NCI-H2081 treated with DMSO at 0.1 percent for 48 hours (cell line): ENCODE measurements at regions not wholly inside any gene's neighbourhood (a gene's known extent, or its start where the extent isn't known, plus 50 kb on each side); places are given as distances from the start of the nearest gene placed in this dataset.
A peak's percentile ranks its signal among the peaks of the same experiment; 100 is the strongest.

ENCODE experiments used
- DNase-seq: peaks from one replicate; lab custom pipeline; 2025; lab: John Stamatoyannopoulos, UW

DNA sequence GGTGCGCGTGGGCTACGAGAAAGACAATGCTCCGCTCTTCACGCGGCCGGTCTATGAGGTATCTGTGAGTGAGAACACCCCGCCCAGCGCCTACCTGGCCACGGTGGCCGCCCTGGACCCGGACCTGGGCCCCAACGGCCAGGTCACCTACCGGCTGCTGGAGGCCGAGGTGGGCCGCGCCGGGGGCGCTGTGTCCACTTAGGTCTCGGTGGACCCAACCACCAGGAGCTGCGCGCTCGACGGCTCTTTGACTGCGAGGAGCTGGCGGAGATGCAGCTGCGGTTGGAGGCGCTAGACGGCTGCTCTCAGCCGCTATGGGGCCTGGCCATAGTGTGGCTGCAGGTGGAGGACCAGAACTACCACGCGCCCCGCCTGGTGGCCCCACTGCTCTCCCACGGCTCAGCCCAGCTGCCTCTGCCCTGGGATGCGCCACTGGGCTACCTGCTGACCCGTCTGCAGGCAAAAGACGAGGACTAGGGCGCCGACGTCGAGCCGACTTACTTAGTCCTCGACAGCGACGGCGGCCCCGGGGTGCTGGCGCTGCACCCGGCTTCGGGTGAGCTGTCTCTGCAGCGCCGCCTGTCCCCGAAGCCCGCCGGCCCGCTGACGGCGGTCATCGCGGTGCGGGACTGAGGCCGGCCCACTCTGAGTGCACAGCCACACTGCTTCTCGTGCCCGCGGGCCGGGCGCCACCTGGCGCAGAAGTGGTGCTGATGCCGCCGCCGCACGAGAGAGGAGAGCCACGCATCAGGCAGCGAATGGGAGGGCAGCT is 173.0 kb downstream of the OLFM4 start:
- no peak for DNase-seq

- DNase-seq = no peak
Observed at GRCh38 chr13:53204598-53204997, 176.0 kb downstream of the OLFM4 start.

GRCh38 chr13:53206455-53206854 is 177.8 kb downstream of the OLFM4 start:
- DNase-seq = no peak

- no peak for DNase-seq
Observed at GRCh38 chr13:53207556-53207955, 178.9 kb downstream of the OLFM4 start.

DNA sequence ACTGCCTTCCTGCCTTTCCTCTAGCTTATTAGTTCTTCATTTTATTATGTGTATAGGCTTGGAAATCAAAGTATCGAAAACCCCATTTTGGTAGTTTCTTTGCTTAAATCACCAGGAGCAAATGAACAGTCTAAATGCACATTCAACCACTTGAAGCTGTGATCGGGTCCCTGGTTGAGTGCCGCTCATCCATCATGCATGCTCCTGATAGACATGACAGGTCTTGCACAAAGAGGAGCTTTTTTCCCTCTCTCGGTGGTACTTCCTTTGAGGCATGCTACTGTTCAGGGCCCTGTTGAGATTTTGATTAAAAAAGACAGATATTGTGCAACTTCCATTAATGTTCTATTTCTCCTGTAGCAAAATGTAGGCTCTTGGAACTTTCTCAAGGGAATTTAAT is 185.8 kb downstream of the OLFM4 start:
- no peak for DNase-seq

DNA sequence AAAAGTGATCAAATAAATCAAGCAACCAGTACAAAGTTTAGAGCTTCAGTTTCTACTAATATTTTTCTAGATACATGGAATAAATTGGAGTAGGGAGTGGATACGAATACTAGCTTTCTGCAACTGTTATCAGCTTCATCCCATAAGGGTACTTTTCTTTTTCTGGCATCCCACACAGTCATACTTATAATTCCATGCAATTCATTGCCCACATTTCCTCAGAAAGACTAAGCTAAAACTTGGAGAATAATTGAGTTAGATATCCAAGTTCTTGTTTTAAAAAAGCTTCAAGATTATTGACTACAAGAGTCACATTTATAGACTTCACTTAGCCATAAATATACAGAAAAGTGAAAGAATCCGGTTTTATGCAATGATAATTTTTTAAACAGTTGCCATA is 186.9 kb downstream of the OLFM4 start:
- no peak for DNase-seq

DNA sequence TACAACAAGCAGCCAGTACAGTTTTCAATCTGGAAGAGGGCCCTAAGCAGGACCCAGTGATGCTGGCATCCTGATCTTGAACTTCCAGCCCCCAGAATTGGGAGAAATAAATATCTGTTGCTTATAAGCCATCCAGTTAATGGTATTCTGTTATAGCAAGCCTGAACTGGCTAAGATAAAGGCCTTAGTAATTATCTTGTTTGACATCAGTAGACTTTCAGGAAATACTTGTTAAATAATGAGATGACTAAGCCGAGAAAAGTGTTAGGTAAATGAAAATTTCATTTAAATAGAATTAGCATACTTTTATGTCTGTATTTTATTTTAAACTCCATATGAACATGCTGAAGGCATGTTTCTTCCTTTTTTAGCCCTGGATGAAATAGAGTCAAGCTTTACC is 188.2 kb downstream of the OLFM4 start:
- no peak for DNase-seq

DNA sequence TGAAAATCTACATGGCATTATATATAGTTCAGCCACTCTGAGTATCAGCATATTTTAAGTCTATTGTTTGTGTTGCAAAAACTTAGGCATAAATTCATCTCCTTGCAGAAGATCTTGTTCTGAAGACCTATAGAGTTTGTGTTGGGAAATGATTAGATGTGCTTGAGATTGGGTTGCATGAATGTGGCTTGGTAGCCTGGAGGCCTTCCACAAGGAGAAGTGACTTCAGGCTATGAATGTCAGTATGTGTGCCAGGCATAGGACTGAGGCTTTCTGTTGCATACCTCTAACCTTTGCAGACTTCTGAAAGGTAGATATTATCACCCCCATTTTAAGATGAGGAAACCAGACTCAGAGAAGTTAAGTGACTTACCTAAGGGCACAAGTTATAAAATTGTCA is 188.6 kb downstream of the OLFM4 start:
- no peak for DNase-seq

GRCh38 chr13:53220038-53220437 is 191.4 kb downstream of the OLFM4 start:
- DNase-seq = no peak

DNA sequence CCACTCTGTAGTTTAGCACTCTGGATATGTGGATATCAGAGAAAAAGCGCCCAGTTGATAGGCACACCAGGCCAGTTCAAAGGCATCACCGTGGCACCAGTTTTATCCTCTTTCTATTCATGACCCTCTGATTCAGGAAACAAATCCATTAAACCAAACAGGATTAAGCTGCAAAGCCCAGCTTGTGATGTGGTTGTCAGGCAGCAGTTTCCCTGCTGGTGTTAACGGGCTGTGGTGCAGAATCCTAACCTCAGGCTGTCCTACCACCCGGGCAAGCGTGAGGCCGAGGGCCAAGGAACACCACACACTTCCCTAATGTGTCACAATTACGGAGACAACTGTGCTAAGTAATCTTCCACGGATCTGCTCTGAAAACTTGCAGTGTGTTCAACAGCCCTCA is 209.1 kb downstream of the OLFM4 start:
- DNase-seq = no peak

- no peak for DNase-seq
Observed at GRCh38 chr13:53238261-53238660, 209.6 kb downstream of the OLFM4 start.

DNA sequence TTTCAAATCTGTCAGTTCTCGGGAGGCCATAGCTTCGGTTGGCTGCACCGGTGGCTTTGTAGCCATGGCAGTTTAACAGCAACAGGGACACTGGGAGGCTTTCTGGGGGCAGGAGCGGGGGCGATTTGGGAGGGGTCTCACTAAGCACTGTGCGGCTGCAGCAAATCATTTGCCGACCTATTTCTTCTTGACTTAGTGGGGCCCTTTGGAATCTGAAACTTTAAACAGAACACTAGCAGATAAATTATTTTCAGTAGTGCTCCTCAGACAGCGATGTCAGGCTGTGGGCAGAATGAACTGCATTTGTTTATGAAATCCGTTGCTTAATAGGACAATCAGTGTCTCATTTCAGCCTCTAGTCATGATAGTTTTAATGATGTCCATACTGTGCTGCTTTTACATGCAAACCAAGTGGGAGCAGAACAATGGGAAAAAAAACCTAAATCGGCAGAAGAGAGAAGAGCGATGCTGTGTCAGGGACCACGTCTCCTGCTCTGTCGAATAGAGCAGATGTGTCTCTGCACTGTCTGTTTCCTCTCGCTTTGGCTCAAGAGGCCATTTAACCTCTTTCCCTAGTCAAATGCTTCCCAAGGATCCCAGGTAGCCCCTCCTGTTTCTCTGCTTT is 211.9 kb downstream of the OLFM4 start:
- DNase-seq = no peak

DNA sequence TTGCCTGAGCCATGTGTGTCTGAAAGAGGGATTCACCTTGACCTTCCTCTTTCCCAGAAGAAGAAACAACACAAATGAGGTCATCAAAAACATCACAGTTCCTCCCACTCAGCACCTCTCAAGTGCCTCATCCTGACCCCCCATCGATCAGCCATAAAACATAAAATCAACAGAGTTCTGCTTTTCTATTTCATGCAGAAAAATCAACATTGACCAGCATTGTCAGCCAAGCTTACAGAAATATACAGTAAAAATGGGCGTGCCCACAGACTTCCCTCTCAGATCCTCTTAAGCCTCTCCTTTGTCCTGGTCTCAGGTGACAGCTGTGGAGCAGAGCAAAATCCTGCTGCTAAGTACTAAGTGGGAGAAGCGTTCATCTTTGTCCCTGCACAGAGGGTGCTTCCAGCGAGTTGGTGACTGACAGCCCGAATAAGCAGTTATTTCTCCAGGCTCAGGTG is 213.3 kb downstream of the OLFM4 start:
- DNase-seq = no peak

GRCh38 chr13:53249236-53249635 is 220.6 kb downstream of the OLFM4 start:
- DNase-seq = no peak

GRCh38 chr13:53250272-53250875 is 221.8 kb downstream of the OLFM4 start:
- peak; percentile 41 for DNase-seq

DNA sequence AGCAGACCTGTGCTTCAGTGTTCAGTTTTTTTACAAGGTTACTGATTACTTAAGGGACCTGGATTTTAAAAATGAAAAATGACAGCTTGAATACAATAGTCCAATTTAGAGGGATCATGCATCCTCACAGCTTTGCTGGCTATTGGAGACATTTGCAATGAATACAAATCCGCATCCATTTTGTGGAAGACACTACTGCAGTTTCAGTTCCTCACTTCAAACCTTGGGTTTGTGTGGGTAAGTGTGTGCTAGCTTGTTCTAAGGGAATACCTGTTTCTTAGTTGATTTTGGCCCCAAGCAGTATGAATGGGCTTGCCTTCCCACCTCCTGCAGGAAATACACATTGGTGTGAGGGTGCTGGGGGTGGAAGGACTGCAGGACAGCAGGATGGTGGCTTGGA is 222.4 kb downstream of the OLFM4 start:
- no peak for DNase-seq

GRCh38 chr13:53254500-53254899 is 225.9 kb downstream of the OLFM4 start:
- DNase-seq = no peak

DNA sequence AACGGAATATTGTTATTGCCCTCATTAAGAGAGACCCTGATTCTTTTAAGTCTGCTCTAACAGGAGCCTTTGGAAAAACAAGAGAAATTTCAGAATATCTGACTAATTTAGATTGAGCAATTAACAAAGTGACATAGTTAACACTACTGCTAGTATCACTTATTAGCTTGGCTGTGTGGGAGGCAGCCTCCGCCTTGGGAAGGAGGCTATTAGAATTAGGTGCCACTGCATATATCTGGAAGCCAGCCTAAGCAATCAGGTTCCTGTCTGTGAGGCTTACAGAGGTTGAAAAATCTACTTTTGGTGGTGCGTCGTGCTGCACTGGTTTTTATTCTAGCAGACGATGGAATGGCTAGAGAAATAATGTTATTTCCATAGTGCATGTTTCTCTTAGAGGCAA is 227.2 kb downstream of the OLFM4 start:
- no peak for DNase-seq

GRCh38 chr13:53260594-53260993 is 232.0 kb downstream of the OLFM4 start:
- no peak for DNase-seq

DNA sequence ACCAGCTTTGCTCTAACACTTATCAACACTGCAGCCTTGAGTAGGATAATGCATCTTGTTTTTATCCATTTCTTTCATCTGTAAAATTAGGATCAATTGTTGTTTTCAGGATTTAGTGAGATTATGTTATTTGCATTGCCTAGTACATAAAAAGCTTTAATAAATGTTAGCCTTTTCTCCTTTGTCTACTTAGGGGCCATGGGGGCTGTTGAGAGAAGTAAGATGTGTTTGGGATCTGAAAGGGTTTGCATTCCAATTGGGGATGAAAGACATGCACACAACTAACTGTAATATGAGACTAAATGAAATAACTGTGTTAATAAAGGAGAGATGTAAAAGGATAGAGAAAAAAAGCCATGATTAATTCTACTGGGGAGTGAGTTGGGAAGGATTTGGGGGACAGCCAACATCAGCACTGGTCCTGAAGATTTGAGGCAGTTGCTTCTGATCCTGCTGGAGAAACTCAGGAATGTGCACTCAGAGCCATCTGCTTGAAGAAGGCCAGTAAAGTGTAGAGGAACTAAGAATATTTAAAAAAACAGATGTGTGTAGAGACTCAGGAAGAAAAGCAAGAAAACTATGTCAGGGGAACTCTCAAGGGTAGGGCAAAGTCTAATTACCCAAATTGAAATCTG is 236.3 kb downstream of the OLFM4 start:
- no peak for DNase-seq

DNA sequence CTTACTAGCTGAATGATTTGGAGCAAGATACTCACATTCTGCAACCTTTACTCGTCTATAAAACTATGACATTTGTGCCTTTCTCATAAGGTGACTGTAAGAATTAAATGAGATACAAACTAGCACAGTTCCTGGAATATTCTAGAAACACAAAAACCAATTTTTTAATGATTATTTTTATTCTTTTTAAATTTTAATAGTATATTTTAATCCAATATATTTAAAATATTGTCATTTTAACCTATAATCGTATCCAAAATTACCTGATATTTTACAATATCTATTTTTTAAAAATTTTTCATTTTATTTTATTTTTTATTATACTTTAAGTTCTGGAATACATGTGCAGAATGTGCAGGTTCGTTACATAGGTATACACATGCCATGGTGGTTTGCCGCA is 238.1 kb downstream of the OLFM4 start:
- DNase-seq = no peak

GRCh38 chr13:53269634-53270033 is 241.0 kb downstream of the OLFM4 start:
- DNase-seq = no peak

DNA sequence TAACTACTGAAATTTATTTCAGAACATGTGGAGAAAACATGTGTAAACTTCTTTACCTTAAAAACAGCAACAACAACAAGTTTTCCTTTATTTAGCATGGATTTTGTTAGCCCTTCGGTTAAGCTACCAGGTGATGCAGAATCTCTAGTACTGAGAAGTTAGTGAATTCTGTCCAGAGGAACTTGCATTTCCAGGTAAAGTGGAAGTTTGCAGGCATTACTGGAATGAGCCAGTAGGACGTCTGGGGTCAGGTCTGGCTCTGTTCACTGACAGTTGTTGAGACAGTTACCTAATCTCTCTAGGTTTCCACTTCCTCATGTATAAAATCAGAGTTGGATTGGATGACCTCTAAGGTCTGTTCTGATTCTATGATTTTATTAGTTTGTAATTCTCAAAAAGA is 244.3 kb downstream of the OLFM4 start:
- no peak for DNase-seq
